MCF 10A (cell line): ENCODE measurements at regions not wholly inside any gene's neighbourhood (a gene's known extent, or its start where the extent isn't known, plus 50 kb on each side); places are given as distances from the start of the nearest gene placed in this dataset.

Source experiments
- BruUV-seq: library from RNA; stranded (reverse); fragments of 400-500 nt; replicated peaks from 2 replicates; lab custom pipeline; 2021; lab: Mats Ljungman, UMichigan
- CTCF ChIA-PET: fragments of 300-600 bp; sonication (Branson Sonifier 250); formaldehyde crosslinking; extraction: SDS; loops from one replicate; lab custom pipeline; 2021; ENCODE audit warnings: antibody characterized with exemption, inconsistent platforms; lab: Yijun Ruan, JAX
- POLR2A ChIA-PET: fragments of 300-600, 350-650 bp; sonication (Branson Sonifier 250); formaldehyde crosslinking; extraction: SDS; loops from one replicate; lab custom pipeline; 2020; ENCODE audit warnings: antibody characterized with exemption, inconsistent platforms; lab: Yijun Ruan, JAX
- DNase-seq: peaks from one replicate; pipeline ENCODE4 v3.0.0-alpha.2; 2018; ENCODE audit not compliant: unreplicated experiment
- H3K27ac Mint-ChIP-seq: one replicate; pipeline ENCODE4 v1.8.0; 2022; ENCODE audit warnings: mild to moderate bottlenecking, low read depth, mixed read lengths; ENCODE audit not compliant: unreplicated experiment
- H3K27me3 Mint-ChIP-seq: one replicate; pipeline ENCODE4 v1.8.0; 2022; ENCODE audit warnings: mixed read lengths; ENCODE audit not compliant: insufficient read depth, unreplicated experiment
- H3K36me3 Mint-ChIP-seq: one replicate; pipeline ENCODE4 v1.8.0; 2022; ENCODE audit warnings: mild to moderate bottlenecking, moderate library complexity, mixed read lengths; ENCODE audit not compliant: insufficient read depth, unreplicated experiment
- H3K4me1 Mint-ChIP-seq: one replicate; pipeline ENCODE4 v1.8.0; 2022; ENCODE audit warnings: mixed read lengths; ENCODE audit not compliant: insufficient read depth, unreplicated experiment
- H3K4me3 Mint-ChIP-seq: one replicate; pipeline ENCODE4 v1.8.0; 2022; ENCODE audit warnings: mild to moderate bottlenecking, moderate library complexity, mixed read lengths; ENCODE audit not compliant: unreplicated experiment
- H3K9me3 Mint-ChIP-seq: one replicate; pipeline ENCODE4 v1.8.0; 2022; ENCODE audit warnings: mixed read lengths; ENCODE audit not compliant: unreplicated experiment
- intact Hi-C: fragments of 100-400 bp; cut with micrococcal nuclease; formaldehyde crosslinking; loops from 2 replicates; pipeline ENCODE4 v1.14.1; 2022
- TF ChIP-seq, protein P1 (sequence below): fragments of 200-600 bp; IDR thresholded peaks from one replicate; pipeline ENCODE4 v1.8.0; 2022; ENCODE audit warnings: antibody characterized with exemption, mild to moderate bottlenecking; ENCODE audit not compliant: unreplicated experiment

DNA sequence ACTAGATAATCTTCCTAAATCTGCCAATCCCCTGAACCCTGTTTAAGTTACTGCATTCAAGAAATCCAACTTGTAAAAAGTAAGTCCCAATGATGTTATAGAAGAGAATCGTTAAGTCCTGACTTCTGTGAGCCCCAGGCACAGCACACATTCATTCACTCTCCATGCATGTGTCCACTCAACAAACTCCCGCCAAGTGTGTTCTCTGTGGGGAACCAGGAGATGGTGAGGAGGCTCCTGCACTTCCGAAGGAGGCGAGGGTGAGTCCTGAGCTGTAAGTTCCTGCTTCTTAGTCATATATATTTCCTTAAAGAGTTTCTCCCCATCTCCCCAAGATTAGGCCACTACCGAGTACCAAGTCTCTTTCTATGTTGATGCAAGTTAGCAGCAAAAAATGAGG is 635.0 kb upstream of the ID2 start:
- ChIA-PET POLR2A (no interaction called here), CTCF (interaction anchor here (0.6 kb wide), 1 partner anchor 1138 kb away, joined by 3 read pairs; no protein-coding TSS in a partner anchor)
- no peak for DNase-seq
- Mint-ChIP-seq H3K4me3 (no peak overlapping the region), H3K9me3 (peaks cover 15% of the 10 kb centered on the region), H3K27me3 (no peaks in the 10 kb centered on the region), H3K27ac (no peak overlapping the region), H3K4me1 (no peaks in the 10 kb centered on the region), H3K36me3 (no peaks in the 10 kb centered on the region)
- intact Hi-C loops = no loop called here
- no TSS peak for BruUV-seq
- TF ChIP-seq, protein P1, sequence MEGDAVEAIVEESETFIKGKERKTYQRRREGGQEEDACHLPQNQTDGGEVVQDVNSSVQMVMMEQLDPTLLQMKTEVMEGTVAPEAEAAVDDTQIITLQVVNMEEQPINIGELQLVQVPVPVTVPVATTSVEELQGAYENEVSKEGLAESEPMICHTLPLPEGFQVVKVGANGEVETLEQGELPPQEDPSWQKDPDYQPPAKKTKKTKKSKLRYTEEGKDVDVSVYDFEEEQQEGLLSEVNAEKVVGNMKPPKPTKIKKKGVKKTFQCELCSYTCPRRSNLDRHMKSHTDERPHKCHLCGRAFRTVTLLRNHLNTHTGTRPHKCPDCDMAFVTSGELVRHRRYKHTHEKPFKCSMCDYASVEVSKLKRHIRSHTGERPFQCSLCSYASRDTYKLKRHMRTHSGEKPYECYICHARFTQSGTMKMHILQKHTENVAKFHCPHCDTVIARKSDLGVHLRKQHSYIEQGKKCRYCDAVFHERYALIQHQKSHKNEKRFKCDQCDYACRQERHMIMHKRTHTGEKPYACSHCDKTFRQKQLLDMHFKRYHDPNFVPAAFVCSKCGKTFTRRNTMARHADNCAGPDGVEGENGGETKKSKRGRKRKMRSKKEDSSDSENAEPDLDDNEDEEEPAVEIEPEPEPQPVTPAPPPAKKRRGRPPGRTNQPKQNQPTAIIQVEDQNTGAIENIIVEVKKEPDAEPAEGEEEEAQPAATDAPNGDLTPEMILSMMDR = no peak

DNA sequence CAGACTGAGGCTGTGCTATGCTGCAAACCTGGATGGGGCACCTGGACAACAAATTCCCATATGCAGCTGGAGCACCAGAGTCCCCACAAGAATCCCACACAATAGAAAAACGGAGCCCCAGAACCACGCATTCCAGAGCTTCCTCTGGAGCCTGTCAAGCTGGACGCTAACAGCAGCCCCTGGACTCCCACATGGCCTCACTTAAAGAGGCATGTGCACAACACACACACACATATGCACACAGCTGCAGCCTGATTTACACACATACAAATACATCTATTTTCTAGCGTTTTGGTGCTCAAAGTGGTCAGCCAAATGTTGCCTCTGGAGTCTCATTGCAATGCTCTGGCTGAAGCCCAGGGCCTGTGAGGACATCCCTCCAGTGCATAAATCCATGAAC is 632.7 kb upstream of the ID2 start:
- POLR2A ChIA-PET = no interaction called here
- DNase-seq = no peak
- TF ChIP-seq, protein P1 = no peak
- H3K27ac Mint-ChIP-seq = no peak overlapping the region
- no TSS peak for BruUV-seq
- H3K36me3 Mint-ChIP-seq = no peaks in the 10 kb centered on the region
- no peaks in the 10 kb centered on the region for H3K27me3 Mint-ChIP-seq
- intact Hi-C loops = no loop called here
- CTCF ChIA-PET = interaction anchor here (0.6 to 0.7 kb wide), 2 partner anchors 10 to 353 kb away, joined by 3 read pairs; no protein-coding TSS in a partner anchor
- peaks cover 18% of the 10 kb centered on the region for H3K9me3 Mint-ChIP-seq
- no peaks in the 10 kb centered on the region for H3K4me1 Mint-ChIP-seq
- no peak overlapping the region for H3K4me3 Mint-ChIP-seq

DNA sequence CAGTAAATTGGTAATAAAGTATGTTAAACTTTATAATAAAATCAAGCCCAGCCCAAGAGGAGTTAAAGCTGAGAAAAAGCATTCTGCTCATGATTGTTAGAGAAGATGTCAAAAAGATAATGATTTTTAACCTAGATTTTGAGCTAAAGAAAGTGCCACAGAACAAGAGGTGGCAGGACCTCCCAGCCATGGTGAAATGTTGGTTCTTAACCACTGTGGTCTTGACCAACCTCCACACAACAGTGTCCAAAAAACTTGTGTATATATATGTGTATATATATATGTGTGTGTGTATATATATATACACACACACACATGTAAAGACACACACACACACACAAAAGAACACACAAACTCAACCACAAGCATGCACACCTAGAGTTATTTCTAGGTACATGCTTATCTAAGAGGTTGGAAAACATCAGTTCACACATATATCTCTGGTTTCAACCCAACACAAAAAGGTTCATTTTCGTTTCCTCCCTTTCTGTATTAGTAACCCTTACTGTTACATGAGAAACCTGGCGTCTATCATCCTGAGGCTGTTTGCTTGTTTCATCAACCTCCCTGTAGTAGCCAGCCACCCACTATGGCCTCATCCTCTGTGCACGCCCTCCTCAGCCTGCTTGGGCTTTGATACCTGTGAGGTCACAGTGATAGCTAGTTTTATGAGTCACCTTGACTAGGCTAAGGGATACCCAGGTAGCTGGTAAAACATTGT is 631.8 kb upstream of the ID2 start:
- Mint-ChIP-seq H3K27me3 (no peaks in the 10 kb centered on the region), H3K4me1 (no peaks in the 10 kb centered on the region), H3K4me3 (no peak overlapping the region), H3K27ac (no peak overlapping the region), H3K9me3 (peaks cover 14% of the 10 kb centered on the region), H3K36me3 (no peaks in the 10 kb centered on the region)
- CTCF ChIA-PET = interaction anchor here (0.6 kb wide), 1 partner anchor 935 kb away, joined by 3 read pairs; no protein-coding TSS in a partner anchor
- no TSS peak for BruUV-seq
- peak; percentile 29 for DNase-seq
- intact Hi-C loops = no loop called here
- POLR2A ChIA-PET = no interaction called here
- TF ChIP-seq, protein P1 = no peak

DNA sequence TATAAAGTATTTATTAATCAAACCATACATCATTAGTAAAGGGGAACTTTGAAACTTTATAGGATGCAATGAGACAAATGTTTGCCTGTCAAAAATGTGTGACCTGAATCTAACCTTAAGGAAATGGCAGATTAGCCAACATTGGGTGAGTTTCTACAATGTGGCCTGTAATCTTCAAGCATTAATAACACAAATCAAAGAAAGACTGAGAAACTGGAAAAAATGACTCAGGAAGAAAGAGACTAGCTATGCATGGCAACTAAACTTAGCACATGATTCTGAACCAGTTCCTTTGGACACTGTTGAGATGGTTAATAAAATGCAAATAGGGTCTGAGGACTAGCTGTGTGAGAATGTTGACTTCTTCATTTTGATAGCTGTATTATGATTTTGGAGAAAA is 628.6 kb upstream of the ID2 start:
- no peaks in the 10 kb centered on the region for H3K27me3 Mint-ChIP-seq
- H3K36me3 Mint-ChIP-seq = no peaks in the 10 kb centered on the region
- TF ChIP-seq, protein P1 = no peak
- POLR2A ChIA-PET = no interaction called here
- no peaks in the 10 kb centered on the region for H3K4me1 Mint-ChIP-seq
- CTCF ChIA-PET = interaction anchor here (0.6 to 0.7 kb wide), 2 partner anchors 20 to 707 kb away, joined by 4 to 5 read pairs; no protein-coding TSS in a partner anchor
- DNase-seq = no peak
- H3K4me3 Mint-ChIP-seq = no peak overlapping the region
- no peak overlapping the region for H3K27ac Mint-ChIP-seq
- intact Hi-C loops = no loop called here
- peaks cover 18% of the 10 kb centered on the region for H3K9me3 Mint-ChIP-seq
- BruUV-seq = no TSS peak
